Astrocyte of the spinal cord (primary cell): ENCODE measurements at regions not wholly inside any gene's neighbourhood (a gene's known extent, or its start where the extent isn't known, plus 50 kb on each side); places are given as distances from the start of the nearest gene placed in this dataset.

ENCODE experiments used
- DNase-seq: peaks from one replicate; pipeline ENCODE4 v3.0.0; 2011; ENCODE audit warnings: low read depth, low spot score
- H3K4me3 ChIP-seq: 2 replicates; pipeline ENCODE4 v1.5.1; 2011; ENCODE audit warnings: low read depth, mild to moderate bottlenecking, low read length, moderate library complexity
- CTCF ChIP-seq: IDR thresholded peaks from 2 replicates; pipeline ENCODE4 v1.5.1; 2012; ENCODE audit warnings: low read depth, mild to moderate bottlenecking, low read length, inconsistent platforms
- in situ Hi-C: cut with HindIII; loops from 2 replicates; pipeline ENCODE4 v1.10.0; 2017; ENCODE audit warnings: low sequenced_read_pairs

- in situ Hi-C loops: no loop called here
These were observed 375.7 kb downstream of the SHANK2 start for GRCh38 chr11:70876685-70877084.

GRCh38 chr11:70877151-70877550, 375.2 kb downstream of the SHANK2 start:
- in situ Hi-C loops: no loop called here
- no peak overlapping the region for H3K4me3 ChIP-seq
- no peak for TF ChIP-seq CTCF
- DNase-seq: no peak

More at GRCh38 chr11:70876685-70877084, 375.7 kb downstream of the SHANK2 start:
- no peak for TF ChIP-seq CTCF
- H3K4me3 ChIP-seq: no peak overlapping the region
- DNase-seq: no peak

GRCh38 chr11:70878366-70878765, 374.0 kb downstream of the SHANK2 start:
- no peak overlapping the region for H3K4me3 ChIP-seq
- TF ChIP-seq CTCF: no peak
- no peak for DNase-seq
- in situ Hi-C loops: no loop called here

- no peak for TF ChIP-seq CTCF
- H3K4me3 ChIP-seq: no peak overlapping the region
- in situ Hi-C loops: no loop called here
- DNase-seq: no peak
These were observed 372.6 kb downstream of the SHANK2 start for GRCh38 chr11:70879601-70880285.

GRCh38 chr11:70880416-70880815, 372.0 kb downstream of the SHANK2 start:
- TF ChIP-seq CTCF: no peak
- no peak for DNase-seq
- no peak overlapping the region for H3K4me3 ChIP-seq
- in situ Hi-C loops: no loop called here

- TF ChIP-seq CTCF: no peak
- in situ Hi-C loops: no loop called here
- H3K4me3 ChIP-seq: no peak overlapping the region
- DNase-seq: no peak
These were observed 370.2 kb downstream of the SHANK2 start for GRCh38 chr11:70881948-70882715.
